Stimulated activated CD4-positive, alpha-beta T cell treated with anti-CD3 and anti-CD28 coated beads, Interleukin-12 subunit alpha, Interleukin-12 subunit beta, amount 100 ng/mL, for 48 hours (primary cell): ENCODE measurements at regions not wholly inside any gene's neighbourhood (a gene's known extent, or its start where the extent isn't known, plus 50 kb on each side); places are given as distances from the start of the nearest gene placed in this dataset.

Experiments
- DNase-seq, 3 donors: peaks; one replicate each; pipeline ENCODE4 v3.0.0-alpha.2; 2020; ENCODE audit warnings: low read depth in 2 of 3, low spot score in 1 of 3

DNA sequence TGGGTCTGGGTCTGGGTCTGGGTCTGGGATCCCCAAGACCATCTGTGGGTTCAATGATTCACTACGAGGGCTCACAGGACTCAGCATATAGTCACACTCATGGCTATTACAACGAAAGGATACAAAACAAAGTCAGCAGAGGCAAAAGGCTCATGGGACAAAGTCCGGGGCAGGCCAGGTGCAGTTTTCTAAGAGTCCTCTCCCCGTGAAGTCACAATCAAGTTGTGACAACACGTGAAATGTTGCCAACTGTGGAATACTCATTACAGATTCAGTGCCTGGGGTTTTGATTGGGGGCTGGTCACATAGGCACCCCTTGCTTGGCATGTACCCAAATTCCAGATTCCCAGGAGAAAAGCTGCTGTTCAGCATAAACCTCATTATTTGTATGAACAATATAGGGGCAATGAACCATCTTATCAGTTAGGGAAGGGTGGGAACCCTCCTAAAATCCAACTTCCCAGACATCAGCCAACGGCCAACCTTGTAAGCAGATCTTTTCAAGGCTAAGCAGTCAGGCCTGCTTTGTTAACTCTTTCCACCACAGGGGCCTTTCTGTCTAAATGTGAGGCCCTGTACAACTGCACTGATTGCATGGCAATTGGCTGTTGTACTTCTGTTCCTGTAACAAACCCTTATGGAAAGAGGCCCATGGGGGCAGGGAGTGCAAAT, 58.2 kb upstream of the DIPK2B start:
- DNase-seq, result no peak
